H9 (cell line): ENCODE measurements at regions not wholly inside any gene's neighbourhood (a gene's known extent, or its start where the extent isn't known, plus 50 kb on each side); places are given as distances from the start of the nearest gene placed in this dataset.

Source experiments
- DNase-seq: peaks from one replicate; pipeline ENCODE4 v3.0.0-alpha.2; 2017
- H2AFZ ChIP-seq: one replicate; pipeline ENCODE4 v1.6.1; 2013; ENCODE audit warnings: mild to moderate bottlenecking, low read length, control low read depth, moderate library complexity
- H2AK5ac ChIP-seq: 2 replicates; pipeline ENCODE4 v1.6.1; 2013; ENCODE audit warnings: low read length, control low read depth, mixed read lengths; ENCODE audit not compliant: insufficient read length
- H2BK120ac ChIP-seq: one replicate; pipeline ENCODE4 v1.6.1; 2013; ENCODE audit warnings: low read depth, mild to moderate bottlenecking, low read length, control low read depth, inconsistent platforms; ENCODE audit not compliant: poor library complexity, severe bottlenecking
- H2BK12ac ChIP-seq: 2 replicates; pipeline ENCODE4 v1.6.1; 2013; ENCODE audit warnings: low read length, control low read depth, mixed read lengths, low read depth; ENCODE audit not compliant: insufficient read length
- H2BK15ac ChIP-seq: 2 replicates; pipeline ENCODE4 v1.6.1; 2013; ENCODE audit warnings: low read depth, low read length, control low read depth
- H2BK20ac ChIP-seq: one replicate; pipeline ENCODE4 v1.6.1; 2013; ENCODE audit warnings: low read depth, mild to moderate bottlenecking, low read length, control low read depth, inconsistent platforms; ENCODE audit not compliant: poor library complexity, severe bottlenecking
- H2BK5ac ChIP-seq: 2 replicates; pipeline ENCODE4 v1.6.1; 2013; ENCODE audit warnings: low read length, control low read depth, mixed read lengths; ENCODE audit not compliant: insufficient read length
- H3K14ac ChIP-seq: 2 replicates; pipeline ENCODE4 v1.6.1; 2013; ENCODE audit warnings: low read length, control low read depth; ENCODE audit not compliant: insufficient read depth
- H3K18ac ChIP-seq: 2 replicates; pipeline ENCODE4 v1.6.1; 2013; ENCODE audit warnings: low read depth, mild to moderate bottlenecking, mixed read lengths, low read length, control low read depth; ENCODE audit not compliant: insufficient read length
- H3K23ac ChIP-seq: 2 replicates; pipeline ENCODE4 v1.6.1; 2013; ENCODE audit warnings: low read length, control low read depth, mixed read lengths, low read depth; ENCODE audit not compliant: insufficient read length
- H3K23me2 ChIP-seq: 2 replicates; pipeline ENCODE4 v1.6.1; 2013; ENCODE audit warnings: low read depth, mild to moderate bottlenecking, mixed read lengths, low read length, control low read depth; ENCODE audit not compliant: insufficient read length, poor library complexity, severe bottlenecking
- H3K27ac ChIP-seq: 2 replicates; pipeline ENCODE4 v1.5.1; 2013; ENCODE audit warnings: low read length, control low read depth, mixed read lengths, low read depth; ENCODE audit not compliant: insufficient read length
- H3K27me3 ChIP-seq: 2 replicates; pipeline ENCODE4 v1.6.1; 2013; ENCODE audit warnings: low read length, control low read depth, inconsistent platforms; ENCODE audit not compliant: insufficient read depth
- H3K4ac ChIP-seq: 2 replicates; pipeline ENCODE4 v1.6.1; 2013; ENCODE audit warnings: low read depth, mild to moderate bottlenecking, control low read depth, inconsistent platforms, low read length, moderate library complexity
- H3K4me1 ChIP-seq: 2 replicates; pipeline ENCODE4 v1.6.1; 2013; ENCODE audit warnings: low read length, control low read depth, inconsistent platforms; ENCODE audit not compliant: insufficient read depth
- H3K4me2 ChIP-seq: 2 replicates; pipeline ENCODE4 v1.6.1; 2013; ENCODE audit warnings: low read length, control low read depth, mixed read lengths; ENCODE audit not compliant: insufficient read length, insufficient read depth
- H3K56ac ChIP-seq: 2 replicates; pipeline ENCODE4 v1.6.1; 2013; ENCODE audit warnings: low read depth, mild to moderate bottlenecking, mixed read lengths, low read length, control low read depth; ENCODE audit not compliant: insufficient read length
- H3K79me1 ChIP-seq: 2 replicates; pipeline ENCODE4 v1.6.1; 2013; ENCODE audit warnings: low read depth, mild to moderate bottlenecking, moderate library complexity, low read length, control low read depth, inconsistent platforms; ENCODE audit not compliant: insufficient read depth, poor library complexity, severe bottlenecking
- H3K79me2 ChIP-seq: 2 replicates; pipeline ENCODE4 v1.6.1; 2013; ENCODE audit warnings: low read length, control low read depth, inconsistent platforms; ENCODE audit not compliant: insufficient read depth
- H3K9ac ChIP-seq: 2 replicates; pipeline ENCODE4 v1.6.1; 2013; ENCODE audit warnings: low read length, control low read depth, mixed read lengths; ENCODE audit not compliant: insufficient read length; ENCODE audit errors: extremely low read depth
- H3K9me3 ChIP-seq: one replicate; pipeline ENCODE4 v1.6.1; 2013; ENCODE audit warnings: low read depth, low read length, inconsistent platforms; ENCODE audit not compliant: control insufficient read depth
- H3T11ph ChIP-seq: one replicate; pipeline ENCODE4 v1.6.1; 2013; ENCODE audit warnings: mild to moderate bottlenecking, low read length, control low read depth, inconsistent platforms
- H4K20me1 ChIP-seq: one replicate; pipeline ENCODE4 v1.6.1; 2013; ENCODE audit not compliant: control insufficient read depth, insufficient read length, insufficient read depth
- H4K5ac ChIP-seq: 2 replicates; pipeline ENCODE4 v1.6.1; 2013; ENCODE audit warnings: low read depth, mild to moderate bottlenecking, mixed read lengths, low read length, control low read depth; ENCODE audit not compliant: insufficient read length
- H4K8ac ChIP-seq: replicated peaks from 2 replicates; pipeline ENCODE4 v1.6.1; 2013; ENCODE audit warnings: low read length, control low read depth, mixed read lengths, low read depth; ENCODE audit not compliant: insufficient read length
- H4K91ac ChIP-seq: 2 replicates; pipeline ENCODE4 v1.6.1; 2013; ENCODE audit warnings: low read depth, mild to moderate bottlenecking, moderate library complexity, mixed read lengths, low read length, control low read depth; ENCODE audit not compliant: insufficient read length
- H3K27ac Mint-ChIP-seq, 3 experiments: 2 replicates in 2 of 3; 3 replicates in 1 of 3; pipeline ENCODE4 v1.8.0; 2020 to 2021; ENCODE audit warnings: mixed read lengths in 3 of 3, mild to moderate bottlenecking in 1 of 3, moderate library complexity in 1 of 3
- H3K27me3 Mint-ChIP-seq: 2 replicates; pipeline ENCODE4 v1.8.0; 2021; ENCODE audit warnings: low read depth, mild to moderate bottlenecking, moderate library complexity, mixed read lengths
- H3K36me3 Mint-ChIP-seq, 3 experiments: 2 replicates in 2 of 3; 3 replicates in 1 of 3; pipeline ENCODE4 v1.8.0; 2020 to 2021; ENCODE audit warnings: low read depth in 3 of 3, mixed read lengths in 3 of 3; ENCODE audit not compliant: insufficient read depth in 1 of 3
- H3K4me1 Mint-ChIP-seq, 2 experiments: 2 replicates each; pipeline ENCODE4 v1.8.0; 2020; ENCODE audit warnings: mixed read lengths in 2 of 2
- H3K4me3 Mint-ChIP-seq, 2 experiments: 2 replicates in 1 of 2; 3 replicates in 1 of 2; pipeline ENCODE4 v1.8.0; 2020 to 2021; ENCODE audit warnings: mild to moderate bottlenecking in 2 of 2, mixed read lengths in 2 of 2, moderate library complexity in 1 of 2
- H3K9me3 Mint-ChIP-seq, 2 experiments: 2 replicates in 1 of 2; 3 replicates in 1 of 2; pipeline ENCODE4 v1.8.0; 2020; ENCODE audit warnings: mild to moderate bottlenecking in 2 of 2, mixed read lengths in 2 of 2, moderate library complexity in 1 of 2
- whole genome bisulfite sequencing: extraction: QIAGEN DNeasy Blood & Tissue Kit; methylation state at CpG from one replicate; pipeline ENCODE4 v1.1.7; 2013; ENCODE audit warnings: missing lambda C conversion rate, low lambda C conversion rate, mixed read lengths; ENCODE audit not compliant: insufficient read length; ENCODE audit errors: extremely low coverage; 5-methylcytosine and 5-hydroxymethylcytosine counted together
- TF ChIP-seq, protein P1 (sequence below): fragments of 200-600 bp; sonication (generic); conservative IDR thresholded peaks from 3 replicates; pipeline ENCODE4 v1.8.0; 2021; ENCODE audit warnings: antibody characterized with exemption, mild to moderate bottlenecking

DNA sequence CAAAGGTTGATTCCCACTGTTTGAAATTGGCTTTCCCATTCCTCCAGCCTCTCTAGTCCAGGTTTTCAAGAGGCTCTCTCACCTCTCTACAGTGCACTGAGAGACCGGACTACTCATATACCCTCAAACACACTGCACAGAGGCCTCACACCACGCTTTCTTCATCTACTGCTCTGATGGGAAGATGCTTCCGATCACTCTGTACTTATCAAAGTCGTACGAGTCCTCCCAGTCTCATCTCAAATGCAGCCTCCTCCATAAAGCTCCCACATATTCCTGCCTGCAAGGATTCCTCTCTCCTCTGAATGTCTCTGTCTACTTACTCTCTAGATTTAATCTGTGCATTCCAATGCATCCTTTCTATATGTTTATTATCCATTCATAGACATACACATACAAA is 164.4 kb downstream of the EFNB2 start:
- WGBS = no CpG with 5 or more reads among the region's 5 CpGs
- H3K4me1 Mint-ChIP-seq = peaks cover 5 to 6% of the 10 kb centered on the region in 2 experiments; a peak in 2 of 4 replicates
- Histone ChIP-seq H4K8ac (no peak overlapping the region), H3K27ac (no peak overlapping the region), H3K79me2 (no peaks in the 10 kb centered on the region), H3K4ac (no peak overlapping the region), H3K4me2 (no peak overlapping the region), H2BK120ac (no peak overlapping the region), H3K9ac (no peak overlapping the region), H3K23ac (no peak overlapping the region), H2BK15ac (no peak overlapping the region), H3K79me1 (no peaks in the 10 kb centered on the region), H3K23me2 (no peaks in the 10 kb centered on the region), H3K4me1 (no peaks in the 10 kb centered on the region), H3K56ac (no peak overlapping the region), H3T11ph (no peak overlapping the region), H2AFZ (no peak overlapping the region), H4K5ac (no peak overlapping the region), H2BK12ac (no peak overlapping the region), H2BK5ac (no peak overlapping the region), H4K20me1 (no peaks in the 10 kb centered on the region), H2BK20ac (no peak overlapping the region), H3K14ac (no peak overlapping the region), H2AK5ac (no peak overlapping the region), H4K91ac (no peak overlapping the region), H3K9me3 (no peaks in the 10 kb centered on the region), H3K27me3 (no peaks in the 10 kb centered on the region), H3K18ac (no peak overlapping the region)
- H3K4me3 Mint-ChIP-seq = no peak overlapping the region
- TF ChIP-seq, protein P1, sequence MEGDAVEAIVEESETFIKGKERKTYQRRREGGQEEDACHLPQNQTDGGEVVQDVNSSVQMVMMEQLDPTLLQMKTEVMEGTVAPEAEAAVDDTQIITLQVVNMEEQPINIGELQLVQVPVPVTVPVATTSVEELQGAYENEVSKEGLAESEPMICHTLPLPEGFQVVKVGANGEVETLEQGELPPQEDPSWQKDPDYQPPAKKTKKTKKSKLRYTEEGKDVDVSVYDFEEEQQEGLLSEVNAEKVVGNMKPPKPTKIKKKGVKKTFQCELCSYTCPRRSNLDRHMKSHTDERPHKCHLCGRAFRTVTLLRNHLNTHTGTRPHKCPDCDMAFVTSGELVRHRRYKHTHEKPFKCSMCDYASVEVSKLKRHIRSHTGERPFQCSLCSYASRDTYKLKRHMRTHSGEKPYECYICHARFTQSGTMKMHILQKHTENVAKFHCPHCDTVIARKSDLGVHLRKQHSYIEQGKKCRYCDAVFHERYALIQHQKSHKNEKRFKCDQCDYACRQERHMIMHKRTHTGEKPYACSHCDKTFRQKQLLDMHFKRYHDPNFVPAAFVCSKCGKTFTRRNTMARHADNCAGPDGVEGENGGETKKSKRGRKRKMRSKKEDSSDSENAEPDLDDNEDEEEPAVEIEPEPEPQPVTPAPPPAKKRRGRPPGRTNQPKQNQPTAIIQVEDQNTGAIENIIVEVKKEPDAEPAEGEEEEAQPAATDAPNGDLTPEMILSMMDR = no peak
- H3K9me3 Mint-ChIP-seq = no peaks in the 10 kb centered on the region; a peak in 2 of 5 replicates
- H3K27me3 Mint-ChIP-seq = peaks cover 1% of the 10 kb centered on the region; the same call in 1 of the 2 replicates
- H3K27ac Mint-ChIP-seq = no peak overlapping the region
- no peak for DNase-seq
- no peaks in the 10 kb centered on the region; a peak in 1 of 7 replicates for H3K36me3 Mint-ChIP-seq
